Nephron (organoid): ENCODE measurements at regions not wholly inside any gene's neighbourhood (a gene's known extent, or its start where the extent isn't known, plus 50 kb on each side); places are given as distances from the start of the nearest gene placed in this dataset.

Experiments
- H3K27ac Mint-ChIP-seq, 3 experiments: 2 replicates each; pipeline ENCODE4 v1.8.0; 2020; ENCODE audit warnings: mixed read lengths in 3 of 3, mild to moderate bottlenecking in 2 of 3, moderate library complexity in 1 of 3
- H3K27me3 Mint-ChIP-seq: 2 replicates; pipeline ENCODE4 v1.8.0; 2021; ENCODE audit warnings: low read depth, mild to moderate bottlenecking, moderate library complexity, mixed read lengths
- H3K36me3 Mint-ChIP-seq: 2 replicates; pipeline ENCODE4 v1.8.0; 2020; ENCODE audit warnings: low read depth, mixed read lengths
- H3K4me1 Mint-ChIP-seq: 2 replicates; pipeline ENCODE4 v1.8.0; 2020; ENCODE audit warnings: mixed read lengths
- H3K4me3 Mint-ChIP-seq, 3 experiments: 2 replicates each; pipeline ENCODE4 v1.8.0; 2020; ENCODE audit warnings: mild to moderate bottlenecking in 3 of 3, mixed read lengths in 3 of 3, moderate library complexity in 2 of 3
- H3K9me3 Mint-ChIP-seq: 2 replicates; pipeline ENCODE4 v1.8.0; 2020; ENCODE audit warnings: mixed read lengths
- TF ChIP-seq, protein P1 (sequence below), 3 experiments: fragments of 200-600 bp; sonication (generic); IDR thresholded peaks; one replicate each; pipeline ENCODE4 v1.5.0; 2021; ENCODE audit warnings: antibody characterized with exemption in 3 of 3; ENCODE audit not compliant: unreplicated experiment in 3 of 3

- H3K36me3 Mint-ChIP-seq = no peaks in the 10 kb centered on the region
- no peak overlapping the region for H3K27ac Mint-ChIP-seq
- H3K4me3 Mint-ChIP-seq = no peak overlapping the region
- peaks cover 8% of the 10 kb centered on the region for H3K4me1 Mint-ChIP-seq
- H3K27me3 Mint-ChIP-seq = no peaks in the 10 kb centered on the region
- TF ChIP-seq, protein P1, sequence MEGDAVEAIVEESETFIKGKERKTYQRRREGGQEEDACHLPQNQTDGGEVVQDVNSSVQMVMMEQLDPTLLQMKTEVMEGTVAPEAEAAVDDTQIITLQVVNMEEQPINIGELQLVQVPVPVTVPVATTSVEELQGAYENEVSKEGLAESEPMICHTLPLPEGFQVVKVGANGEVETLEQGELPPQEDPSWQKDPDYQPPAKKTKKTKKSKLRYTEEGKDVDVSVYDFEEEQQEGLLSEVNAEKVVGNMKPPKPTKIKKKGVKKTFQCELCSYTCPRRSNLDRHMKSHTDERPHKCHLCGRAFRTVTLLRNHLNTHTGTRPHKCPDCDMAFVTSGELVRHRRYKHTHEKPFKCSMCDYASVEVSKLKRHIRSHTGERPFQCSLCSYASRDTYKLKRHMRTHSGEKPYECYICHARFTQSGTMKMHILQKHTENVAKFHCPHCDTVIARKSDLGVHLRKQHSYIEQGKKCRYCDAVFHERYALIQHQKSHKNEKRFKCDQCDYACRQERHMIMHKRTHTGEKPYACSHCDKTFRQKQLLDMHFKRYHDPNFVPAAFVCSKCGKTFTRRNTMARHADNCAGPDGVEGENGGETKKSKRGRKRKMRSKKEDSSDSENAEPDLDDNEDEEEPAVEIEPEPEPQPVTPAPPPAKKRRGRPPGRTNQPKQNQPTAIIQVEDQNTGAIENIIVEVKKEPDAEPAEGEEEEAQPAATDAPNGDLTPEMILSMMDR (IDR thresholded peaks at IDR 0.05; ENCODE audit: unreplicated experiment in 3 of 3) = no peak
- H3K9me3 Mint-ChIP-seq = no peaks in the 10 kb centered on the region
Observed at GRCh38 chr10:88187472-88187871, 324.0 kb downstream of the PTEN start.

- no peak overlapping the region for H3K4me3 Mint-ChIP-seq
- no peaks in the 10 kb centered on the region for H3K36me3 Mint-ChIP-seq
- no peaks in the 10 kb centered on the region for H3K9me3 Mint-ChIP-seq
- TF ChIP-seq, protein P1 (IDR thresholded peaks at IDR 0.05; ENCODE audit: unreplicated experiment in 3 of 3) = no peak
- peaks cover 10% of the 10 kb centered on the region for H3K4me1 Mint-ChIP-seq
- H3K27me3 Mint-ChIP-seq = no peaks in the 10 kb centered on the region
- no peak overlapping the region for H3K27ac Mint-ChIP-seq
Observed at GRCh38 chr10:88190123-88190522, 326.7 kb downstream of the PTEN start.

DNA sequence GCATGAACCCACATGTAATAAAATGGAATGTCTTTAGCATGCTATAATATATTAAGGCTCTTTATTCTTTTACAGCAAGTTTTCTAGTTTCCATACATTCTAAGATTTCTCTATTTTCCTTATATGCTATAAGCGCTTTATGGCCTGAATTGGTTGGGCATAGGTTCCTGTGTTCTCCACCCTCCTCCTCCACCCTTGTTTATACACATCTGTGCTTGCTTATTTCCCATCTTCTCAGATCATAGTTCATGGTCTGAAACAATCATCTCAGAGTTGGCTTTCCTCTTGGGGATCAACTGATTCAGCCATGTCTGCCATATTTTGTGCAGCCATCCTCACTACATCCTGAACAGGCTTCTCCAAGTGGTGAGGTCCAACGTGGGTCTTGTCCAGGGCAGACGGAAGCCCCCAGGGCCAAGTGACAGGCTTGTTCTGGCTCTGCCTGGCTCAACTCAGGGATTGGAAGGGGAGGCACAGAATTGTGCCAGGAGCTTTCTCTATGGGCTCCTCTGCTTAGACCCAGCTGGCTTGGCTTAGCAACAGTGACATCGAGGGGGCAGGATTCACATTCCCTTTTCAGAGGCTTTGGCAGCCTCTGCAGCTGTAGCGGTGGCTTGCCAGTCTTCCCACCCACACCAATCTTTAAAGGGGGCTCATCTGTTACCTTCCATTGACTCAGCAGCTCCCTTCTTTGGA is 327.3 kb downstream of the PTEN start:
- Mint-ChIP-seq H3K27ac (no peak overlapping the region), H3K9me3 (no peaks in the 10 kb centered on the region), H3K4me3 (no peak overlapping the region), H3K27me3 (no peaks in the 10 kb centered on the region), H3K4me1 (peaks cover 15% of the 10 kb centered on the region), H3K36me3 (no peaks in the 10 kb centered on the region)
- TF ChIP-seq, protein P1 (IDR thresholded peaks at IDR 0.05; ENCODE audit: unreplicated experiment in 3 of 3) = no peak

GRCh38 chr10:88193018-88193417 is 329.6 kb downstream of the PTEN start:
- Mint-ChIP-seq H3K36me3 (no peaks in the 10 kb centered on the region), H3K27ac (no peak overlapping the region), H3K9me3 (no peaks in the 10 kb centered on the region), H3K4me3 (no peak overlapping the region), H3K4me1 (peaks cover 11% of the 10 kb centered on the region), H3K27me3 (no peaks in the 10 kb centered on the region)
- TF ChIP-seq, protein P1 (IDR thresholded peaks at IDR 0.05; ENCODE audit: unreplicated experiment in 3 of 3) = no peak

GRCh38 chr10:88194041-88194887 is 330.8 kb downstream of the PTEN start:
- peaks cover 11% of the 10 kb centered on the region for H3K4me1 Mint-ChIP-seq
- TF ChIP-seq, protein P1 (IDR thresholded peaks at IDR 0.05; ENCODE audit: unreplicated experiment in 3 of 3) = no peak
- H3K27ac Mint-ChIP-seq = no peak overlapping the region

More at GRCh38 chr10:88194041-88194887, 330.8 kb downstream of the PTEN start:
- no peaks in the 10 kb centered on the region for H3K36me3 Mint-ChIP-seq
- no peaks in the 10 kb centered on the region for H3K9me3 Mint-ChIP-seq
- no peaks in the 10 kb centered on the region for H3K27me3 Mint-ChIP-seq
- no peak overlapping the region for H3K4me3 Mint-ChIP-seq
